H1 (cell line): ENCODE measurements at regions not wholly inside any gene's neighbourhood (a gene's known extent, or its start where the extent isn't known, plus 50 kb on each side); places are given as distances from the start of the nearest gene placed in this dataset.

Experiments used
- CBX8 ChIP-seq: fragments of 300-800, 300-1000 bp; sonication (generic); IDR thresholded peaks from 2 replicates; pipeline ENCODE4 v1.7.1; 2016; ENCODE audit warnings: low read depth, low read length, borderline replicate concordance
- CHD2 ChIP-seq: IDR thresholded peaks from 2 replicates; pipeline ENCODE4 v1.6.1; 2012; ENCODE audit warnings: low read length, improper control_type of control experiment
- CREB1 ChIP-seq: IDR thresholded peaks from 2 replicates; pipeline ENCODE4 v1.6.1; 2012; ENCODE audit warnings: inconsistent platforms
- CTCF ChIP-seq, 3 experiments: IDR thresholded peaks; 1 replicate in 2 of 3; 2 replicates in 1 of 3; pipeline versions ENCODE4 v1.5.1 to v1.6.1; 2011; ENCODE audit warnings: low read length in 3 of 3, mild to moderate bottlenecking in 3 of 3, inconsistent platforms in 2 of 3, low read depth in 1 of 3, moderate library complexity in 1 of 3; ENCODE audit not compliant: insufficient read depth in 1 of 3; ENCODE audit errors: control extremely low read depth in 1 of 3
- EZH2 ChIP-seq: fragments of 200-600 bp; sonication (generic); IDR thresholded peaks from 2 replicates; pipeline ENCODE4 v1.7.1; 2012; ENCODE audit warnings: low read depth, mild to moderate bottlenecking, moderate library complexity, low read length, inconsistent platforms; ENCODE audit not compliant: severe bottlenecking
- HDAC2 ChIP-seq, 2 experiments: fragments of 300-600 bp in 1 of 2; sonication (generic) in 1 of 2; IDR thresholded peaks; 2 replicates each; pipeline ENCODE4 v1.6.1; 2011 to 2012; ENCODE audit warnings: low read depth in 2 of 2, low read length in 2 of 2, mild to moderate bottlenecking in 2 of 2, moderate library complexity in 2 of 2, borderline replicate concordance in 1 of 2, inconsistent platforms in 1 of 2
- JUND ChIP-seq: IDR thresholded peaks from 2 replicates; pipeline ENCODE4 v1.6.1; 2011; ENCODE audit warnings: mild to moderate bottlenecking, improper control_type of control experiment, low read length
- POLR2A ChIP-seq, 2 experiments: IDR thresholded peaks; 1 replicate in 1 of 2; 2 replicates in 1 of 2; pipeline ENCODE4 v1.6.1; 2011; ENCODE audit warnings: low read depth in 2 of 2, low read length in 2 of 2, mild to moderate bottlenecking in 2 of 2; ENCODE audit errors: control extremely low read depth in 1 of 2
- POLR2AphosphoS5 ChIP-seq: IDR thresholded peaks from 2 replicates; pipeline ENCODE4 v1.6.1; 2011; ENCODE audit warnings: low read depth, low read length
- RAD21 ChIP-seq, 2 experiments: IDR thresholded peaks in 1 of 2; conservative IDR thresholded peaks in 1 of 2; 2 replicates each; pipeline ENCODE4 v1.6.1; 2011; ENCODE audit warnings: low read depth in 2 of 2, low read length in 2 of 2, improper control_type of control experiment in 1 of 2, inconsistent platforms in 1 of 2, mild to moderate bottlenecking in 1 of 2, moderate library complexity in 1 of 2
- SUZ12 ChIP-seq: fragments of 200-600 bp; sonication (generic); IDR thresholded peaks from 2 replicates; pipeline ENCODE4 v1.6.1; 2012; ENCODE audit warnings: mild to moderate bottlenecking, inconsistent platforms, low read length, moderate library complexity, mixed read lengths
- USF2 ChIP-seq: IDR thresholded peaks from 2 replicates; pipeline ENCODE4 v1.6.1; 2011; ENCODE audit warnings: low read length, improper control_type of control experiment

GRCh38 chr6:44059359-44060346, 67.6 kb downstream of the MRPL14 start:
- TF ChIP-seq CTCF (IDR thresholded peaks at IDR 0.05; ENCODE audit: control extremely low read depth in 1 of 3, insufficient read depth in 1 of 3, low read depth in 1 of 3, low read length in 3 of 3) (no peak), CBX8 (no peak), POLR2AphosphoS5 (no peak), RAD21 (IDR thresholded peaks at IDR 0.05 in 1 of 2, conservative IDR thresholded peaks at IDR 0.05 in 1 of 2; ENCODE audit: low read depth in 2 of 2, low read length in 2 of 2) (no peak), EZH2 (no peak), POLR2A (IDR thresholded peaks at IDR 0.05; ENCODE audit: control extremely low read depth in 1 of 2, low read depth in 2 of 2, low read length in 2 of 2) (no peak), USF2 (no peak), SUZ12 (no peak), CHD2 (no peak), CREB1 (no peak), JUND (no peak), HDAC2 (IDR thresholded peaks at IDR 0.05; ENCODE audit: borderline replicate concordance in 1 of 2, low read depth in 2 of 2, low read length in 2 of 2) (no peak)
